22Rv1 (cell line): ENCODE measurements at regions not wholly inside any gene's neighbourhood (a gene's known extent, or its start where the extent isn't known, plus 50 kb on each side); places are given as distances from the start of the nearest gene placed in this dataset.

Experiments used
- CTCF ChIP-seq: fragments of 450-650 bp; IDR thresholded peaks from 2 replicates; pipeline ENCODE4 v1.5.1; 2017; ENCODE audit warnings: mild to moderate bottlenecking
- ZFX ChIP-seq: fragments of 450-650 bp; IDR thresholded peaks from 2 replicates; pipeline ENCODE4 v1.6.1; 2017; ENCODE audit warnings: antibody characterized with exemption, borderline replicate concordance

- no peak for TF ChIP-seq CTCF
- no peak for TF ChIP-seq ZFX
These were observed 290.1 kb downstream of the SMOC2 start for GRCh38 chr6:168730931-168731716.
